GM10266 (cell line): ENCODE measurements at regions not wholly inside any gene's neighbourhood (a gene's known extent, or its start where the extent isn't known, plus 50 kb on each side); places are given as distances from the start of the nearest gene placed in this dataset.

Experiments
- DNase-seq: peaks from one replicate; pipeline ENCODE4 v3.0.0; 2012; ENCODE audit errors: extremely low spot score
- TF ChIP-seq, protein P1 (sequence below): IDR thresholded peaks from 2 replicates; pipeline ENCODE4 v1.5.1; 2012; ENCODE audit warnings: mild to moderate bottlenecking, low read depth; ENCODE audit not compliant: control insufficient read depth, insufficient read depth; ENCODE audit errors: missing control alignments

DNA sequence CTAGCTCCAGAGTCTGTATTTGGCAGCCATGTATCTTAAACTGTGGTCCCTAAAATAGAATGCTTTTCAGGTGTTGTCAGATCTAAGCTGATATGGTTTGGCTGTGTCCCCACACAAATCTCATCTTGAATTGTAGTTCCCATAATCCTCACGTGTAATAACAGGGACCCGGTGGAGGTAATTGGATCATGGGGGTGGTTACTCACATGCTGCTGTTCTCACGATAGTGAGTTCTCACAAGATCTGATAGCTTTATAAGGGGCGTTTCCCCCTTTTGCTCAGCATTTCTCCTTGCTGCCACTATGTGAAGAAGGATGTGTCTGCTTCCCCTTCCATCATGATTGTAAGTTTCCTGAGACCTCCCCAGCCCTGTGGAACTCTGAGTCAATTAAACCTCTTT lies 199.9 kb upstream of the ISX start:
- no peak for DNase-seq
- TF ChIP-seq, protein P1, sequence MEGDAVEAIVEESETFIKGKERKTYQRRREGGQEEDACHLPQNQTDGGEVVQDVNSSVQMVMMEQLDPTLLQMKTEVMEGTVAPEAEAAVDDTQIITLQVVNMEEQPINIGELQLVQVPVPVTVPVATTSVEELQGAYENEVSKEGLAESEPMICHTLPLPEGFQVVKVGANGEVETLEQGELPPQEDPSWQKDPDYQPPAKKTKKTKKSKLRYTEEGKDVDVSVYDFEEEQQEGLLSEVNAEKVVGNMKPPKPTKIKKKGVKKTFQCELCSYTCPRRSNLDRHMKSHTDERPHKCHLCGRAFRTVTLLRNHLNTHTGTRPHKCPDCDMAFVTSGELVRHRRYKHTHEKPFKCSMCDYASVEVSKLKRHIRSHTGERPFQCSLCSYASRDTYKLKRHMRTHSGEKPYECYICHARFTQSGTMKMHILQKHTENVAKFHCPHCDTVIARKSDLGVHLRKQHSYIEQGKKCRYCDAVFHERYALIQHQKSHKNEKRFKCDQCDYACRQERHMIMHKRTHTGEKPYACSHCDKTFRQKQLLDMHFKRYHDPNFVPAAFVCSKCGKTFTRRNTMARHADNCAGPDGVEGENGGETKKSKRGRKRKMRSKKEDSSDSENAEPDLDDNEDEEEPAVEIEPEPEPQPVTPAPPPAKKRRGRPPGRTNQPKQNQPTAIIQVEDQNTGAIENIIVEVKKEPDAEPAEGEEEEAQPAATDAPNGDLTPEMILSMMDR, result no peak

- no peak for DNase-seq
- TF ChIP-seq, protein P1, result no peak
These were observed 199.3 kb upstream of the ISX start for GRCh38 chr22:34866495-34867131.

- DNase-seq, result no peak
- TF ChIP-seq, protein P1, result no peak
These were observed 188.5 kb upstream of the ISX start for GRCh38 chr22:34877506-34877905.

DNA sequence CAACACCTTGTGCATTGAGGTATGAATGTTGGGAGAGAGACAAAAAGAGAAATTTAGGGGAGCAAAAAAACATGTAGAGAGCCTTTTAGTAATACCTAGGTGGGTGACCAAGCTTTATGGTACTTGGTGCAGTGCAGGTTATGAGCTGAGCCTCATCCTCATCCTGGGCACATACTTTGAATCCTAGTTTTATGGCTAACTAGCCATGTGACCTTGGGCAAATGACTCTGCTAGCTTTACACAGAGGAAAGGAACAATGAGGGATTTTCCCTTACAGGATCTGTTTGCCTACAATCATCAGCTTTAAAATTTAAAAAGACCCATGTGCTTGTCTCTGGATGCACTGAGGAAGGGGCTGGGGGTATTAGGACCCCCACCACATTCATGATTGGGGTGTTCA lies 187.8 kb upstream of the ISX start:
- TF ChIP-seq, protein P1, result no peak
- no peak for DNase-seq

GRCh38 chr22:34879001-34879400 lies 187.0 kb upstream of the ISX start:
- DNase-seq, result no peak
- TF ChIP-seq, protein P1, result no peak

- TF ChIP-seq, protein P1, result no peak
- no peak for DNase-seq
These were observed 185.3 kb upstream of the ISX start for GRCh38 chr22:34880662-34881061.

GRCh38 chr22:34881453-34881852 lies 184.5 kb upstream of the ISX start:
- no peak for DNase-seq
- TF ChIP-seq, protein P1, result no peak
